Stomach smooth muscle (tissue), 2 donors: ENCODE measurements at regions not wholly inside any gene's neighbourhood (a gene's known extent, or its start where the extent isn't known, plus 50 kb on each side); places are given as distances from the start of the nearest gene placed in this dataset.

Source experiments
- H3K27ac ChIP-seq: one replicate; pipeline ENCODE4 v1.7.0; 2013; ENCODE audit warnings: mild to moderate bottlenecking, low read length, inconsistent platforms
- H3K27me3 ChIP-seq, 2 donors: one replicate each; pipeline ENCODE4 v1.7.0; 2013; ENCODE audit warnings: low read length in 2 of 2; ENCODE audit not compliant: insufficient read depth in 2 of 2, control insufficient read depth in 1 of 2
- H3K36me3 ChIP-seq, 2 donors: one replicate each; pipeline ENCODE4 v1.7.0; 2013; ENCODE audit warnings: low read length in 2 of 2; ENCODE audit not compliant: control insufficient read depth in 2 of 2, insufficient read depth in 2 of 2
- H3K4me1 ChIP-seq: one replicate; pipeline ENCODE4 v1.7.0; 2013; ENCODE audit warnings: low read length; ENCODE audit not compliant: control insufficient read depth, insufficient read depth
- H3K4me3 ChIP-seq, 2 donors: one replicate each; pipeline ENCODE4 v1.7.0; 2013; ENCODE audit warnings: low read length in 2 of 2
- H3K9ac ChIP-seq, 2 donors: one replicate each; pipeline ENCODE4 v1.7.0; 2013; ENCODE audit warnings: low read length in 2 of 2, mild to moderate bottlenecking in 1 of 2
- H3K9me3 ChIP-seq, 2 donors: one replicate each; pipeline ENCODE4 v1.7.0; 2013; ENCODE audit warnings: low read length in 2 of 2; ENCODE audit not compliant: control insufficient read depth in 2 of 2
- donor health status: healthy.
- donor health status: Pancreatic carcinoma.

GRCh38 chr12:76256904-76257303, 91.3 kb downstream of the BBS10 start:
- no peaks in the 10 kb centered on the region for H3K4me1 ChIP-seq
- no peaks in the 10 kb centered on the region for H3K27me3 ChIP-seq
- H3K9me3 ChIP-seq: peaks cover 0 to 3% of the 10 kb centered on the region in 2 donors
- H3K36me3 ChIP-seq: no peaks in the 10 kb centered on the region
- no peak overlapping the region for H3K27ac ChIP-seq
- H3K9ac ChIP-seq: no peak overlapping the region
- no peak overlapping the region for H3K4me3 ChIP-seq

- no peaks in the 10 kb centered on the region for H3K36me3 ChIP-seq
- no peak overlapping the region for H3K27ac ChIP-seq
- no peak overlapping the region for H3K9ac ChIP-seq
- H3K27me3 ChIP-seq: no peaks in the 10 kb centered on the region
- H3K4me3 ChIP-seq: no peak overlapping the region
- no peaks in the 10 kb centered on the region for H3K4me1 ChIP-seq
- peaks cover 0 to 2% of the 10 kb centered on the region in 2 donors for H3K9me3 ChIP-seq
Observed at GRCh38 chr12:76256321-76256720, 91.9 kb downstream of the BBS10 start.

- Histone ChIP-seq H3K27ac (no peak overlapping the region), H3K9ac (no peak overlapping the region), H3K4me1 (no peaks in the 10 kb centered on the region), H3K27me3 (no peaks in the 10 kb centered on the region), H3K4me3 (no peak overlapping the region), H3K9me3 (no peaks in the 10 kb centered on the region), H3K36me3 (no peaks in the 10 kb centered on the region)
Observed at GRCh38 chr12:76255692-76256091, 92.5 kb downstream of the BBS10 start.

- Histone ChIP-seq H3K9me3 (no peaks in the 10 kb centered on the region), H3K9ac (no peak overlapping the region), H3K4me3 (no peak overlapping the region), H3K27ac (no peak overlapping the region), H3K27me3 (no peaks in the 10 kb centered on the region), H3K4me1 (no peaks in the 10 kb centered on the region), H3K36me3 (no peaks in the 10 kb centered on the region)
Observed at GRCh38 chr12:76255281-76255680, 92.9 kb downstream of the BBS10 start.

- H3K4me3 ChIP-seq: no peak overlapping the region
- no peaks in the 10 kb centered on the region for H3K36me3 ChIP-seq
- no peaks in the 10 kb centered on the region for H3K27me3 ChIP-seq
- no peaks in the 10 kb centered on the region for H3K4me1 ChIP-seq
- no peak overlapping the region for H3K9ac ChIP-seq
- H3K9me3 ChIP-seq: no peaks in the 10 kb centered on the region
- no peak overlapping the region for H3K27ac ChIP-seq
Observed at GRCh38 chr12:76252031-76252430, 96.2 kb downstream of the BBS10 start.

GRCh38 chr12:76250256-76250655, 98.0 kb downstream of the BBS10 start:
- no peaks in the 10 kb centered on the region for H3K4me1 ChIP-seq
- H3K9ac ChIP-seq: no peak overlapping the region
- no peaks in the 10 kb centered on the region for H3K27me3 ChIP-seq
- H3K4me3 ChIP-seq: no peak overlapping the region
- no peak overlapping the region for H3K27ac ChIP-seq
- no peaks in the 10 kb centered on the region for H3K36me3 ChIP-seq
- no peaks in the 10 kb centered on the region for H3K9me3 ChIP-seq

GRCh38 chr12:76249501-76249900, 98.7 kb downstream of the BBS10 start:
- no peak overlapping the region for H3K9ac ChIP-seq
- no peaks in the 10 kb centered on the region for H3K9me3 ChIP-seq
- no peaks in the 10 kb centered on the region for H3K36me3 ChIP-seq
- H3K27me3 ChIP-seq: no peaks in the 10 kb centered on the region
- no peak overlapping the region for H3K27ac ChIP-seq
- H3K4me3 ChIP-seq: no peak overlapping the region
- no peaks in the 10 kb centered on the region for H3K4me1 ChIP-seq

- no peak overlapping the region for H3K27ac ChIP-seq
- no peaks in the 10 kb centered on the region for H3K36me3 ChIP-seq
- no peaks in the 10 kb centered on the region for H3K27me3 ChIP-seq
- H3K9me3 ChIP-seq: no peaks in the 10 kb centered on the region
- H3K4me3 ChIP-seq: no peak overlapping the region
- H3K9ac ChIP-seq: no peak overlapping the region
- H3K4me1 ChIP-seq: no peaks in the 10 kb centered on the region
Observed at GRCh38 chr12:76247992-76248391, 100.2 kb downstream of the BBS10 start.

GRCh38 chr12:76247026-76247646, 101.1 kb downstream of the BBS10 start:
- H3K9ac ChIP-seq: no peak overlapping the region
- no peaks in the 10 kb centered on the region for H3K27me3 ChIP-seq
- no peak overlapping the region for H3K4me3 ChIP-seq
- no peaks in the 10 kb centered on the region for H3K4me1 ChIP-seq
- H3K36me3 ChIP-seq: no peaks in the 10 kb centered on the region
- no peaks in the 10 kb centered on the region for H3K9me3 ChIP-seq
- H3K27ac ChIP-seq: no peak overlapping the region

- Histone ChIP-seq H3K9me3 (no peaks in the 10 kb centered on the region), H3K27me3 (no peaks in the 10 kb centered on the region), H3K4me3 (no peak overlapping the region), H3K36me3 (no peaks in the 10 kb centered on the region), H3K4me1 (no peaks in the 10 kb centered on the region), H3K27ac (no peak overlapping the region), H3K9ac (no peak overlapping the region)
Observed at GRCh38 chr12:76246611-76247010, 101.6 kb downstream of the BBS10 start.

- H3K9ac ChIP-seq: no peak overlapping the region
- H3K9me3 ChIP-seq: no peaks in the 10 kb centered on the region
- H3K4me1 ChIP-seq: no peaks in the 10 kb centered on the region
- H3K36me3 ChIP-seq: no peaks in the 10 kb centered on the region
- no peak overlapping the region for H3K4me3 ChIP-seq
- no peak overlapping the region for H3K27ac ChIP-seq
- H3K27me3 ChIP-seq: no peaks in the 10 kb centered on the region
Observed at GRCh38 chr12:76244300-76244699, 103.9 kb downstream of the BBS10 start.
